Endothelial cell of umbilical vein (primary cell): ENCODE measurements at regions not wholly inside any gene's neighbourhood (a gene's known extent, or its start where the extent isn't known, plus 50 kb on each side); places are given as distances from the start of the nearest gene placed in this dataset.

Experiments
- BruUV-seq: library from RNA; stranded (reverse); fragments of 400-500 nt; replicated peaks from 2 replicates; lab custom pipeline; 2021; lab: Mats Ljungman, UMichigan
- CTCF ChIA-PET: fragments of 300-600, 350-600 bp; sonication (Branson Sonifier 250); formaldehyde crosslinking; loops from one replicate; lab custom pipeline; 2021; ENCODE audit warnings: antibody characterized with exemption, inconsistent platforms; lab: Charles Lee
- POLR2A ChIA-PET: fragments of 300-600, 350-600 bp; sonication (Branson Sonifier 250); formaldehyde crosslinking; loops from one replicate; lab custom pipeline; 2021; ENCODE audit warnings: antibody characterized with exemption, inconsistent platforms; lab: Charles Lee
- DNase-seq: peaks from one replicate; pipeline ENCODE4 v3.0.0-alpha.2; 2011; ENCODE audit warnings: low read depth, low spot score
- FAIRE-seq: peaks from 2 replicates; lab custom pipeline; 2011; peaks lifted over from hg19 to GRCh38; lab: Jason Lieb, UNC
- H2AFZ ChIP-seq: 2 replicates; pipeline ENCODE4 v1.6.0; 2012; ENCODE audit warnings: low read depth, low read length, control low read depth, inconsistent platforms
- H3K27ac ChIP-seq: 2 replicates; pipeline ENCODE4 v1.5.1; 2011; ENCODE audit warnings: low read depth, mild to moderate bottlenecking, control low read depth, low read length, moderate library complexity; ENCODE audit not compliant: insufficient read depth
- H3K27me3 ChIP-seq, 2 experiments: 2 replicates each; pipeline versions ENCODE4 v1.6.0 to v1.6.1; 2011; ENCODE audit warnings: low read length in 2 of 2, mixed read lengths in 1 of 2; ENCODE audit not compliant: control insufficient read depth in 2 of 2, insufficient read depth in 2 of 2
- H3K36me3 ChIP-seq, 2 experiments: 2 replicates in 1 of 2; 3 replicates in 1 of 2; pipeline ENCODE4 v1.5.1; 2011; ENCODE audit warnings: low read length in 2 of 2, mild to moderate bottlenecking in 1 of 2, moderate library complexity in 1 of 2; ENCODE audit not compliant: control insufficient read depth in 2 of 2, insufficient read depth in 2 of 2; ENCODE audit errors: extremely low read depth in 1 of 2
- H3K4me1 ChIP-seq: 3 replicates; pipeline ENCODE4 v1.5.1; 2011; ENCODE audit warnings: mild to moderate bottlenecking, low read length; ENCODE audit not compliant: control insufficient read depth, insufficient read depth; ENCODE audit errors: extremely low read depth
- H3K4me2 ChIP-seq: 2 replicates; pipeline ENCODE4 v1.6.1; 2011; ENCODE audit warnings: low read length, control low read depth, mixed read lengths; ENCODE audit not compliant: insufficient read depth
- H3K4me3 ChIP-seq, 3 experiments: fragments of 200-600 bp in 1 of 3; sonication (generic), shearing (Covaris generic) in 1 of 3; replicated peaks in 1 of 3; 2 replicates each; pipeline ENCODE4 v1.5.1; 2011 to 2016; ENCODE audit warnings: control low read depth in 3 of 3, low read length in 3 of 3, mild to moderate bottlenecking in 2 of 3, inconsistent platforms in 1 of 3, low read depth in 1 of 3, moderate library complexity in 1 of 3; ENCODE audit not compliant: insufficient read depth in 1 of 3
- H3K79me2 ChIP-seq: 2 replicates; pipeline ENCODE4 v1.6.0; 2012; ENCODE audit warnings: low read length, inconsistent platforms; ENCODE audit not compliant: control insufficient read depth, insufficient read depth
- H3K9ac ChIP-seq: replicated peaks from 2 replicates; pipeline ENCODE3; 2011; ENCODE audit warnings: low read length, control low read depth; ENCODE audit not compliant: insufficient read depth; ENCODE audit errors: extremely low read depth
- H3K9me1 ChIP-seq: replicated peaks from 3 replicates; pipeline ENCODE4 v1.6.0; 2011; ENCODE audit warnings: mild to moderate bottlenecking, low read length; ENCODE audit not compliant: control insufficient read depth, insufficient read depth; ENCODE audit errors: extremely low read depth
- H3K9me3 ChIP-seq: replicated peaks from 2 replicates; pipeline ENCODE4 v1.5.1; 2012; ENCODE audit warnings: low read length, inconsistent platforms; ENCODE audit not compliant: control insufficient read depth, insufficient read depth
- H4K20me1 ChIP-seq: replicated peaks from 2 replicates; pipeline ENCODE3; 2011; ENCODE audit warnings: mild to moderate bottlenecking, low read length; ENCODE audit not compliant: control insufficient read depth, insufficient read depth; ENCODE audit errors: extremely low read depth
- CTCF ChIP-seq, 2 donors: IDR thresholded peaks; 1 replicate in 1 of 2; 2 replicates in 1 of 2; pipeline ENCODE4 v1.5.1; 2011; ENCODE audit warnings: low read length in 2 of 2, mild to moderate bottlenecking in 2 of 2, moderate library complexity in 2 of 2, control low read depth in 1 of 2, inconsistent platforms in 1 of 2, low read depth in 1 of 2; ENCODE audit not compliant: insufficient read depth in 1 of 2; ENCODE audit errors: extremely low read depth in 1 of 2
- EZH2 ChIP-seq: IDR thresholded peaks from 2 replicates; pipeline ENCODE4 v1.6.1; 2012; ENCODE audit warnings: borderline replicate concordance, low read depth, mild to moderate bottlenecking, moderate library complexity, low read length, inconsistent platforms; ENCODE audit not compliant: severe bottlenecking
- FOS ChIP-seq: IDR thresholded peaks from 2 replicates; pipeline ENCODE4 v1.6.1; 2011; ENCODE audit warnings: mild to moderate bottlenecking, low read length, moderate library complexity, borderline replicate concordance; ENCODE audit not compliant: insufficient read depth
- GATA2 ChIP-seq: IDR thresholded peaks from 2 replicates; pipeline ENCODE4 v1.7.0; 2011; ENCODE audit warnings: low read depth, mild to moderate bottlenecking, moderate library complexity, mixed read lengths, low read length; ENCODE audit not compliant: insufficient read length, insufficient read depth
- JUN ChIP-seq: IDR thresholded peaks from 2 replicates; pipeline ENCODE4 v1.6.1; 2011; ENCODE audit warnings: borderline replicate concordance, low read depth; ENCODE audit not compliant: insufficient read length, insufficient read depth
- MAX ChIP-seq: IDR thresholded peaks from 2 replicates; pipeline ENCODE4 v1.6.1; 2011; ENCODE audit not compliant: insufficient read depth, insufficient read length
- MYC ChIP-seq: IDR thresholded peaks from one replicate; pipeline ENCODE4 v1.6.1; 2011; ENCODE audit warnings: mild to moderate bottlenecking, low read depth, low read length
- POLR2A ChIP-seq: IDR thresholded peaks from 2 replicates; pipeline ENCODE4 v1.6.1; 2012; ENCODE audit warnings: low read depth, mild to moderate bottlenecking, control low read depth, low read length
- POLR2AphosphoS5 ChIP-seq: IDR thresholded peaks from 2 replicates; pipeline ENCODE4 v1.6.1; 2012; ENCODE audit warnings: low read depth, mild to moderate bottlenecking, control low read depth, low read length, moderate library complexity; ENCODE audit not compliant: insufficient read depth
- dilution Hi-C: fragments of 300-500 bp; cut with MboI; formaldehyde crosslinking; loops from one replicate; pipeline ENCODE4 v1.15.0; 2019; ENCODE audit warnings: low sequenced_read_pairs; ENCODE audit not compliant: extremely low pct_ligation_motif_present
- intact Hi-C: fragments of 100-400 bp; cut with micrococcal nuclease; formaldehyde crosslinking; loops from one replicate; pipeline ENCODE4 v1.10.0; 2022

- Histone ChIP-seq H3K4me2 (no peak overlapping the region), H3K36me3 (no peaks in the 10 kb centered on the region), H3K9me3 (no peaks in the 10 kb centered on the region), H3K27ac (no peak overlapping the region), H3K4me1 (no peaks in the 10 kb centered on the region), H3K9ac (no peak overlapping the region), H4K20me1 (no peaks in the 10 kb centered on the region), H2AFZ (no peak overlapping the region), H3K9me1 (no peaks in the 10 kb centered on the region), H3K4me3 (no peak overlapping the region), H3K79me2 (no peaks in the 10 kb centered on the region), H3K27me3 (no peaks in the 10 kb centered on the region)
- FAIRE-seq (no peak), DNase-seq (no peak)
- POLR2A ChIA-PET: no interaction called here
- dilution Hi-C loops: no loop called here
- intact Hi-C loops: no loop called here
- BruUV-seq: no TSS peak
- TF ChIP-seq EZH2: no peak
- TF ChIP-seq JUN: no peak
- TF ChIP-seq POLR2AphosphoS5: no peak
- no peak for TF ChIP-seq CTCF (IDR thresholded peaks at IDR 0.05; ENCODE audit: extremely low read depth in 1 of 2, insufficient read depth in 1 of 2, low read depth in 1 of 2, low read length in 2 of 2)
- no peak for TF ChIP-seq MYC
- no peak for TF ChIP-seq POLR2A
- CTCF ChIA-PET: no interaction called here
These were observed 244.7 kb upstream of the TNC start for GRCh38 chr9:115362640-115363039.

GRCh38 chr9:115364991-115365390 lies 247.0 kb upstream of the TNC start:
- DNase-seq: no peak
- POLR2A ChIA-PET: no interaction called here
- no peaks in the 10 kb centered on the region for H3K4me1 ChIP-seq
- TF ChIP-seq FOS (no peak), MAX (no peak), MYC (no peak), GATA2 (no peak), JUN (no peak), EZH2 (no peak), CTCF (IDR thresholded peaks at IDR 0.05; ENCODE audit: extremely low read depth in 1 of 2, insufficient read depth in 1 of 2, low read depth in 1 of 2, low read length in 2 of 2) (no peak), POLR2AphosphoS5 (no peak), POLR2A (no peak)
- no peaks in the 10 kb centered on the region for H3K79me2 ChIP-seq
- no peaks in the 10 kb centered on the region for H3K9me1 ChIP-seq
- H3K9ac ChIP-seq: no peak overlapping the region
- H3K9me3 ChIP-seq: no peaks in the 10 kb centered on the region
- dilution Hi-C loops (no loop called here), intact Hi-C loops (no loop called here)
- FAIRE-seq: no peak
- no peak overlapping the region for H3K27ac ChIP-seq
- no peaks in the 10 kb centered on the region for H3K27me3 ChIP-seq
- BruUV-seq: no TSS peak
- no peak overlapping the region for H3K4me3 ChIP-seq
- no peak overlapping the region for H3K4me2 ChIP-seq
- H2AFZ ChIP-seq: no peak overlapping the region
- H4K20me1 ChIP-seq: no peaks in the 10 kb centered on the region
- H3K36me3 ChIP-seq: no peaks in the 10 kb centered on the region
- CTCF ChIA-PET: no interaction called here
